HPDE6-E6E7 (cell line): ENCODE measurements at regions not wholly inside any gene's neighbourhood (a gene's known extent, or its start where the extent isn't known, plus 50 kb on each side); places are given as distances from the start of the nearest gene placed in this dataset.
A peak's percentile ranks its signal among the peaks of the same experiment; 100 is the strongest.

ENCODE experiments used
- DNase-seq: peaks from one replicate; pipeline ENCODE4 v3.0.0; 2011; ENCODE audit warnings: missing footprints; ENCODE audit errors: extremely low spot score

DNA sequence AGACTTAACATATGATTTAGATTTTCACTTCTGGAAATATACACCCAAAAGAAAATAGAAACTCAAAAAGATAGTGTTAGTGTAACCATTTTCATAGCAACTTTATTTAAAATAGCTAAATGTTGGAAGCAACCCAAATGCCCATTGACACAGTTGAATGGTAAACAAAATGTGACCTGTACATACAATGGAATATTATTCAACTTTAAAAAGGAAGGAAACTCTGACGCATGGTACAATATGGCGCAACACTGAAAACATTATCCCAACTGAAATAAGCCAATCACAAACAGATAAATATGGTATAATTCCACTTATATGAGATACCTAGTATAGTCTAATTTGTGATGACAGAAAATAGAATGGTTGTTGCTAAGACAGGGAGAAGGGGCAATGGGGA, 1456.1 kb upstream of the MIR17HG start:
- no peak for DNase-seq

DNA sequence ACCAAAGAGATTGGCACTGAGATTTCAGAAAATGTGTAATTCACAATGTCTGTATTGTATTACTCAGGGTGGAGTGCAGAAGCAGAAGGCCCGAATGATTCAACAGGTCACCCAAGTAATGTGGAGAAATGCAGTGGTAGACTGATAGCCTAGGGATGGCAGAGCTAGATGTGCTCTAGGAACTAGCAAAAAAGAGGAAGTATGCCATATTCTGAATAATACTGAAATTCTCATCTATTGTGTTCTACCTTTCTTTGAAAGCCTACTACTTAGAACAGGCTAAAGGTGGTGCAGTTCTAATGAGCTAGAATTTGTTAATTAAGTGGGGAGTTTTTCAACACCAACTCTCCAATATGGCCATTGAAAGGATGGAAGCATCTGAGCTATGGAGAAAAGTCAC, 1449.8 kb upstream of the MIR17HG start:
- no peak for DNase-seq

DNA sequence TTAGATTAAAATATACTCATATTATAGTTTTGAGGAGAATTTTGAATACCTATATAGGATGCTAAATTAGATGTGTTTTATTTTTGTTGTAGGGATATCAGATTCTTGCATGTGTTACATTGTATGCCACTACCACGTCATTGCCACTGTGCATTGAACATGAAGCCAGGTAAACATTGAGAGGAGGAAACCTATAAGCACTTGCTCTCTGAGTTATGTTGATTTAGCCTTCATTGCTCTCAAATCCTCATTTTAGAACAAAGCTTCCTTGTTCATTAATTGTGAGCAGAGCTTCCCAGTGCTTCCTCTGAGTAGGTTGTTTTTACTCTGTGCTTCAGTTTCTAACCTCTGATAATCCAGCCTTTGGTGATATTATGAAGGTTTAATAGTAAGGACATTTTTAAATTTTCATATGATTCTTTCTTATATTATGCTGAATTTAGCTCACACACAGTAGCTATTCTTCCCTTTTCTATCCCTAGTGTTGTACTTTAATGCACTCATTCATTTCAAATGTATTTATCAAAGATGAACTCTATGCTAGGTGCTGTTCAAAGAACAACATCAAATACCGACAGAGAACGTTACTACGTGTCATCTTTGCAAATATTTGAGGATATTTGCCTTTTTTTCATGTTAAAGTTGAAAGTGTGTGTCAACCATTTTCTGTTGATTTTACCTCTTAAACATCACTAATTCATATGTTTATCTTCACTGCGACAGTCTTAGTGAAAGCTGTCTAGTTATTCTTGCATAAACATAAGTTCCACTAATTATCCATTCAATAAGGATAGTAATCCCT, 1448.0 kb upstream of the MIR17HG start:
- no peak for DNase-seq

DNA sequence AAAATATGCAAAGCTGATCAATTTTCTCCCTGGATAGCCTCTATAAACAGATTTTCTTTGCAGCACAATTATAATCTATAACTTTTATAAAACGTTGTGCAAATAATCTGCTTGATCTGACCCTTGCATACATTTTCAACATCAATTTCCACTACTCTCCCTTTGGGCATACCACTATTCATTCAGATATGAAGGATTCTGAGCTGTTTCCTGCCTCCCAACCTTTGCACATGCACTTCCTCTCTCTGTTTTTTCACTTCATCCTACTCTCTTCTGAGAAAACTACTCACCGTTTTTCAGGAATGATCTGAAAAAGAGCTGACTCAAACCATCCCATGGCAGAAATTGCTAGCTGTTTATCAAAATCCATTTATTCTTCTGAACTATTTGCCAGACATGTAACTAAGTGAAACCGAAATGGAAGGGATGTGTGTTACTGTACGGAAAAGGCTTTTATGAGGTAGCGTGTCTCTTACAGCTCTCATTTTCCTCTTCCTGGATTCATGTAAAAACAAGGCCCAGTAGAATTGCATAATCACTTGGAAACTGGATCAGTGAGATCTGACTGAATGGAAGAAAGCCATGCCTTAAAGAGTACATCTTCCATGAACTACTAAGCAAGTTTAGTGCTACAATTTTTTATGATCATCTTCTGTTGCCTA, 1447.3 kb upstream of the MIR17HG start:
- DNase-seq: peak; percentile 4

DNA sequence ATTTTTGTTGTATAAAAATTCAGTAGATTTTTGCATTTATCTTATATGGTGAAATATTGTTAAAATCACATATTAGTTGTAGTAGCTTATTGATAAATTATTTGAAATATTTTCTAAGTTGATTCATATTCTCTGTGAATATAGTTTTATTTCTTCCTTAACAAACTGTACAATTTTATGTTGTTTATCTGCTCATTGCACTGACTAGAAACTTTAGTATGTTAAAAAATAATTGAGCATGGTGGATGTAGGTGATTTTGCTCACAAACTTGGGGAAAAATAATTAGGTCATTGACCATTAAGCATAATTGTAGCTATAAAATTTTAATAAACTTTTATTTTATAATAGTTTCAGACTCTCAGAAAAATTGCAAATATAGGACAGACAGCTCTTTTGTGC, 1445.3 kb upstream of the MIR17HG start:
- DNase-seq: no peak

DNA sequence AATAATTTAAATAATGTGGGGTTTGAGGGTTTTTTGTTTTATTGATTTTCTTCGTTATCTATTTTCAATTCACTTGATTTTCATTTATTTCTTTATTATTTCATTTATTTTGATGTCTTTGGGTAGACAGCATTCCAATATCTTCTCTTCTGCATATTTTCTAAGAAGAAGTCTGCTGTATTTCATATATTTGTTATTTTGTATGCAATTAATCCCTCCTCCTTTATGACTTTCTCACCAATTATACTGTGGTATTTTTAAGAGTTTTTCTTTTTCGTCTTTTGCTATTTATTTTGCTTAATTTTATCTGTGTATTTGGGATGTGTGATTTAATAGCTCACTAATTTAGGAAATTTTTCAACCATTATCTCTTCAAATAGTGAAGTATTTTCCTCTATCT, 1444.4 kb upstream of the MIR17HG start:
- no peak for DNase-seq

DNA sequence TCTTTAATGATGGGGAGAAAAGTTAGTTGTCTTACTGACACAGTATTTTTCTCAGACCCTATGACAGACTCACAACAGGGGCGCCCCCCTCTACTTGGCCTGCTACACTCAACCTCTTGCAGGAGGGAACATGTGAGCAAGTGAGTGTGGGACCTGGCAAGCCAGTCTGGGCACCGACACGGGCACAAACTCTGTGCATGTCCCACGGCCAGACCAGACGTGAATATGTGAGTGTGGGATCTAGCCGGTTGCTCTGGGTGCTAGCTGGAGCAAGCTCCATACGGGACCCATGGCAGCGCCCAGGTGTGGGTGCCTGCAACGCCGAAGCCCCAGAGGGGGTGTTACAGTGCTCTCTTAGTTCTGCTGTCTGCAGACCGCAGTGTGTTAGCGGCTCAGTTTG, 1437.3 kb upstream of the MIR17HG start:
- DNase-seq: no peak

DNA sequence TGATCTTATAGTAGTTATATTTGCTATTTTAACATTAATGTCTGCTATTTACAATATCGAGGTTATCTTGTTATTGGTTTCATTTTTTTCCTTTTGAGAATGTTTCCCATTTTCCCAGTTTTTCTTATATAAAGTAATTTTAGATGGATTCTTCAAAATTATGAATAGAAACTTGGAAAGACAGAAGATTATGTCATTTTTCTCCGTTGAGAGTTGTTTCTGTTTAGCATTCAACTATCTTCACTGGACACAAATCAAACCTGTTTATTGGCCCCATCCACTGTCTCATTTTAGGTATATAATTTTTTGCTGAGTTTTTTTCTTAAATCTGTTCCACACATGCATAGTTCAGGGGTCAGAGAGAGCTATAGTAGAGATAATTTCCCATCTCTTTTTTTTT, 1430.9 kb upstream of the MIR17HG start:
- DNase-seq: no peak

DNA sequence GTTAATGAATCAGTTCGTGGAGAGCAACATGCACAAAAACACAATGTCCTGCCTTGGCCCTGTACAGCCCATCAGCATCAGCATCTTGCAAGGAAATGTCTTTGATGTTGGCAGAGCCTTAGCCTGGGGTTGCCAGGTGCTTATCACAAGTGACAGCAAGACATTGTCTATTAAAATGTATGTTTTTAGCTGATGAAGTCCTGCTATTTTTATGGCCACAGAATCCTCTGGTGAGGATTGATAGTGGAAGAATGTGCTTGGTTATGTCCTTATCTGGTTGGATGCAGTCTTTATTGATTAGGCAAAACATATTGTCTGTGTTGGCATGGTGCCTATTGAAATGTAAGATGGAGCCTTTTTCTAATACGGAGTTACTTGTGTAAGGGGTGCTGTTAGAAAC, 1427.0 kb upstream of the MIR17HG start:
- DNase-seq: no peak

DNA sequence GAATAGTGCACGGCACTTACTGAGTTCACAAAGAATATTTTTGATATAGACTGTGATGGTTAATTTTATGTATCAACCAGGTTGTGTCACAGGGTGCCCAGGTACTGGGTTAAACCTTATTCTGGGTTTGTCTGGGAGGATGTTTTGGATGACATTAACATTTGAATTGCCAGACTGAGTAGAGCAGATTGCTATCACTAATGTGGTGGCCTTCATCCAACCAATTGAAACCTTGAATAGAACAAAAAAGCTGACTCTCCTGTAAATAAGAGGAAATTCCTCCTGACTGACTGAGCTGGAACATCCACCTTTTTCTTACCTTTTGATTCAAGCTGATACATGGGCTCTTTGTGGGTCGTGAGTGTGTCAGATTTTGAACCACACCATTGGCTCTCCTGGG, 1424.4 kb upstream of the MIR17HG start:
- DNase-seq: no peak

DNA sequence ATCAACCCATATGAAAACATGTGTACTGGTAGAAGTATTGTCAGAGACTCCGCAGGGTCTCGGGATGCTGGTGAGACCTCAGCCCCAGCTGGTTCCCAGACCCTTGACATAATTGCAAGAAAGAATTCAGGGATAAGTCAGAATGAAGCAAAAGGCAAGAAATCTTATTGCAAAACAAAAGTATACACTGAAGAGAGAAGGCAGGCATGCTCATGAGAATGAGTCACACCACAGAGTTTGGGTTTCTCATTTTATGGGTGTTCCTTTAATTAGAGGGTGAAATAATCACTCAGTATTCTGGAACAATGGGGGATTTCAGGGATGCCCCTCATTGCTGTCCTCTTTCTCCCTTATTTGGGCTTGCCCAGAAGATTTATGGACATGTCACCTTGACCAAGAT, 1423.8 kb upstream of the MIR17HG start:
- peak; percentile 12 for DNase-seq

DNA sequence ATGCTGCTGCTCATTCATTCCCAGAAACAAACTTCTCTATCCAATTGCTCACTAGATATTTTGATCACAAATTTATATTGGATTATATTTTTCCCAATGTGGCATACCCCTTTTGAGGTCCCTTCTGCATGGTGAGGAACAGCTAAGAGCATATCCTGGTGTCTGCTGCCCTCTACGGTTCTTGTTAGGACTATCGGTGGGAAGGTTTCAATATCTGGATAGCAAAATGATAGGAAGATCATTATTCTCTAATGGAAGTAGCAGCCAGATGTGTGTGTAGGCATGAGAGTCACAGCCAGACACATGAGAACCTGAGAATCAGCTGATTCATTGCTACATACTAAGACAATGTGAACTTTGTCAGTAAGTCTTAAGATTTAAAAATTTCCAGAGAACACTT, 1422.4 kb upstream of the MIR17HG start:
- peak; percentile 17 for DNase-seq

DNA sequence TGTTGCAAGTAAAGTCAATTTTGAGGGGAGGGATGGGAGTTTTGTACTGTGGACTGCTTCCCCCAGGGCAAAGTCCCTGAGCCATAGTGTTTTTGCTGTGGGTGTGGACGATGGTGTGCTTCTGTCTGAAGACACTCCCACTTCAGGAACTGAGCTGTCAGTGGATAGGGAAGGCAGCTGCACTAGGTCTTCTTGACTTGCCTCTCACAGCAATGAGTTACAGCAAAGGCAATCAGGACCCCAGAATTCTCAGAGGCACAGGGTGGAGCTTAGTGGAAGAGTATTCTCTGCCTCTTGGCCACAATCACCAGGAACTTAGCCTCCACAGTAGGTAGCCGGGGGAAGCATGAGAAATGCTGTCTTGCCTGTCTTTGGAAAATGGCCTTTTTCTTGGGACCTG, 1416.6 kb upstream of the MIR17HG start:
- no peak for DNase-seq

DNA sequence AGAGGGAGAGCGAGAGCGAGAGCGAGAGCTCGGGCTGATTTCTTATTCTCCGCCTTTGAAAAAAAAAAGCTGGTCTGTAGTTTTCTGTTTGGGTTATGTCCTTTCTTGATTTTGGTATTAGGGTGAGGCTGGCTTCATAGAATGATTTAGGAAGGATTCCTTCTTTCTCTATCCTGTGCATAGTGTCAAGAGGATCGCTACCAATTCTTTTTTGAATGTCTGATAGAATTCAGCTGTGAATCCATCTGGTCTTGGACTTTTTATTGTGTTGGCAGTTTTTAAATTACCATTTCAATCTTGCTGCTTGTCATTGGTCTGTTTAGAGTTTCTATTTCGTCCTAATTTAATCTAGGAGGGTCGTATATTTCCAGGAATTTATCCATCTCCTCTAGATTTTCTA, 1414.6 kb upstream of the MIR17HG start:
- DNase-seq: no peak

DNA sequence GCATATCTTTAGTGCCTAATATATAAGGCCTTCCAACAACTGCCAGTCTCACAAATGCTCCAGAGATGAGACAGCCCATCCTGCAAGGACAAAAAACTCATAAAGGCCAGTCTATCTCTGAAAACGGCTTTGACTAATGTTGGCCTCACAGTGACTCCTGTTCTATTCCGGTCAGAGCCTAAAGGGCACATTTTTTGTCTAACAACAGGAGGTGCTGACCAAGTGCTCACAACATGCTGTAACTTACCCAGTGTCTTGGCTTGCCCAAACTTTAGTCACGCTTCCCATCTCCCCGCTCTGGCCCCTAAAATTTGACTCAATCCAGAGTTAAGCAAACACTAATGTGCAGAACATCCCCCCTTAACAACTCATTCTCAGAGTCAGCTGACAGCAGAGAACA, 1411.2 kb upstream of the MIR17HG start:
- DNase-seq: no peak

DNA sequence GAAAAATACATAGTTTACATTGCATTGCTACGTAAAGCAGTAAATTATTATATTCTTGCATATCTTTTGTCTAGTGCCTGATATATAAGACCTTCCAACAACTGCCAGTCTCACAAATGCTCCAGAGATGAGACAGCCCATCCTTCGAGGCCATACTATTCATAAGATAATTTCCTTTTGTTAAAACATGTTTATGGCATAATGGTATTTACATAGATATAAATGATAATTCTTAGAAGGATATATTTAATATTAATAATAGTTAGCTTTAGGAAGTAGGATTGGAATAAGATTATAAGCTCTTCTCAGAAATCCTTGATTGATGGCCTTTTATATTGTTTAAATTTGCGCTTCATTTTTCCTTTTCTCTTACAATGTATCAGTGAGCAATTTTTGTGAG, 1410.1 kb upstream of the MIR17HG start:
- no peak for DNase-seq

DNA sequence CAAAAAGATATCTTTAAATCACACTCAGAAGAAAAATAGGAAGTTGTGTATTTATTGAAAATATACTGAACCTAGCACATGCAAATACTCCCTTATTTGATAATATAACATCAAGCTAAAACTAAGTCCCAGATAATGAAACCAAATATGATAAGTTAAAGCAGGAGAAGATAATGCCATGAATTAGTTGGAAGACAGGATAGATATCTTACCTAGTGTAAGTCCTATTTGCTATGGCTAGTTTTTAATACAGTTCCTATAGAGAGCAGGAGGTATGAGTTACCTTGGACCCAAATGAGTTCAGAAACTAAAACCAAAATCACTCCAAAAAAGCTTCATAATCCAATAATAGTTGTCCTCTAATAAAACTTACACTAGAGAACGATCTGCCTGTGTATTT, 1407.1 kb upstream of the MIR17HG start:
- no peak for DNase-seq

DNA sequence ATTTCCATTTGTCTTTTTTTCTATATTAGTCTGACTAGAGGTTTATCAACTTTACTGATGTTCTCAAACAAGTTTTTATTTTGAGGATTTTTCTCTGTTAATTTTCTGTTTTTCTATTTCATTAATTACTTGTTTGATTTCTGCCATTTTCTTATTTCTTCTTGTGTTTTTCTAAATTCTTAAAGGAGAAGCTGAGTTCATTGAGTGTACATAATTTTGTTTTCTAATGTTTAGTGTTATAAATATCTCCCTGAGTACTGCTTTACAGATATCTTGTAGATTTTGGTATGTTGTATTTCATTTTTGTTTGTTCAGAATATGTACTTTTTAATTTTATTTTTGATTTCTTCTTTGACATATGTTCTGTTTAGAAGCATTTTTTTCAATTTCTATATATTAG, 1404.3 kb upstream of the MIR17HG start:
- DNase-seq: no peak

DNA sequence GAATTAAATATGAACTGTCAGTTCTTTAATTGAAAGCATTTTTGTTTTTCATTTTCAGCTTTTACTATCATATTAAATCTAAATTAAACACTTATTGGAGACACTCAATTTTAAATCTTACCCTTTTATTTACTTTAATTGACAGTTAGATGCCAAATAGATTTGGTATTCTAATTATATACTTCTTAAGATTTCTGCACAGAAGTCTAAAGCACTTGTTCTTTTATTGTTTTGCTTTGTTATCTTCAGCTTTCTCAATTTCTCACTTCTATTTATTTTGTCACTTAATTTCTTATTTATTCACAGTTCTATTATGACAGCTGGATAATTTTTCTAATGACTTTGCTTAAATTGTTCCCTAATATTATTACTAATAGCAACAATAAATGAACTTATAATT, 1397.3 kb upstream of the MIR17HG start:
- no peak for DNase-seq

DNA sequence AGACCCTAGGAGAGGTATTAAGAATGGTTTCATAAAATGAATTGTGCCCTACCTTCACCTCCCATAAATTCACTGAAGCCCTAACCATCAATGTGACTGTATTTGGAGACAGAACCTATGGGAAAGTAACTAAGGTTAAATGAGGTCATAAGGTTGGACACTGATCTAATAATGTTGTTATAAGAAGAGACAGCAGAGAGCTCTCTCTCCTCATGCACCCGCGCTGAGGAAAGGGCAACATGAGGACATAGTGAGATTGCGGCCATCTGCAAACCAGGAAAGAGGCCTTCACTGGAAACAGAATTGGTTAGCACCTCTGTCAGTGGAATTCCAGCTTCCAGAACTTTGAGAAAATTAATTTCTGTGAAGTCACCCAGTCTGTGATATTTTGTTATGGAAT, 1396.1 kb upstream of the MIR17HG start:
- no peak for DNase-seq

DNA sequence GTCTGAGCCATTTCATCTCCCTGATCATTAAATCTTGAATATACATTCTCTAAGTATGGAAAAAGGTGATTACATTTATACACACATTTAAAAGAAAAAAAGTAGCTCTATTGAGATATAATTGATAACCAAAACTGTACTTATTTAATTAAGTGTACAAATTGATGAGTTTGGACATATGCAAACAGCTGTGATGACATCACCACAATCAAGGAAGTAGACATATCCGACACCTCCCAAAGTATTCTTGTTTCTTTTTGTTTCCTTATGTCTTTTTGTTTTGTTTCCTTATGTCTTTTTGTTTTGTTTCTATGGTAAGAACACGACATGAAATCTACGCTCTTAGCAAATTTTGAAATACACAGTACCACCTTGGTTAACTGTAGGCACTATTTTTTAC, 1393.9 kb upstream of the MIR17HG start:
- no peak for DNase-seq

DNA sequence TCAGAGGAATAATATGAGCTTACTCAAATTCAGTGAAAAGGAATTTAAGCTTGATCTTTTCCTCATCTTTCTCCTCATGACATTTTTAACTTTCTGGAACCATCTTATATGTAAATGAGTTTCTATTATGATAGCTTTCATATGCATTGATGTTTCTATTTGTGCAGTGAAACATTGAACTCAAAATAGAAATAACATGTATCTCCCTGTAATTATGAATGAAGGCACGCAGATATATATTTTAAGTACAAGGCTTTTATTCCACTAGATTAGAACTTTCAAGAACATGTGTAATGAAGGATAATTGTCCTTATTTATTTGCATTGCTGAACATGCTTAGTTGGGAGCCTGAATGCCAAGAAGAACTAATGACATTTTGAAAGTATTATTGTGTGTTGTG, 1391.7 kb upstream of the MIR17HG start:
- DNase-seq: no peak

DNA sequence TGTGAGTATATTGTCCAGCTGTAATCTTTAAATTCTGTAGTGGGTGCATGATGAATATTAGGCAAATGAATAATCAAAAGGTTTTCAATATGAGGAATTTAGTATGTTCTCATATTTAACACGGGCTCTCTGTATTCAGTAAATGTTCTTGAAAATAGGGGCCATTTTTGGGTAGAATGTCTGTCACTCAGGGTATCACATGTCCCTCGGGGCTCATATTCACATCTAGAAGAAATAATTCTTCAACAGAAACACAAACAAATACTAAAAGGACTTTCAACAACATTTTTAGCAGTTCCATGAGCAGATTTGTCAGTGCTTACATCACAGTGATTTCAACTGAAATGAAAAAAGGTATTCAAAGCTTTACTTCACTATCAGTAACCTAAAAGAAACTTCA, 1388.4 kb upstream of the MIR17HG start:
- no peak for DNase-seq

DNA sequence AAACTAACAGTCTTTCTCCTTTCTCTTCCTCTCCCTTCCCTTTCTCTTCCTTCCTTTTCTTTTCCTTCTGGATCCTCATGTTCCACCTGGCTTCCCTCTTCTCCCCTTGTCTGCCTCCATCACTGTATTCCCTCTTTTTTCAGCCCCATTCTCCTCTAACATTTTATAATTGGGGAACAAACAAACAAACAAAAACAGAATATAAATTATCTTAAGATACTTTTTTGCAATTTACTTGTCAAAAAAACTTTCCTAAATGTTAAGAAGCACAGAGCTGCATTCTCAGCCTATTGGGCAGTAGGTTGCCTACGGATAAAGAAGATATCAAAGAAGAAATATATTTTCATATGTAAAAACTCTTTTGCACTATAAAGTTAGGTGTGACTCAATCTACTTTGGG, 1382.2 kb upstream of the MIR17HG start:
- no peak for DNase-seq
